Ascending aorta (tissue), 2 donors: ENCODE measurements at regions not wholly inside any gene's neighbourhood (a gene's known extent, or its start where the extent isn't known, plus 50 kb on each side); places are given as distances from the start of the nearest gene placed in this dataset.

Source experiments
- DNase-seq, 2 donors: peaks; one replicate each; pipeline ENCODE4 v3.0.0-alpha.2; 2019; ENCODE audit warnings: low spot score in 2 of 2
- H3K27ac ChIP-seq, 2 donors: fragments of 200-600 bp; sonication (generic); one replicate each; pipeline ENCODE4 v1.5.1; 2016 to 2017; ENCODE audit warnings: mild to moderate bottlenecking in 1 of 2
- H3K27me3 ChIP-seq: fragments of 200-600 bp; sonication (generic); one replicate; pipeline ENCODE4 v1.5.1; 2017
- H3K36me3 ChIP-seq, 2 donors: fragments of 200-600 bp; sonication (generic); one replicate each; pipeline ENCODE4 v1.5.1; 2016
- H3K4me1 ChIP-seq, 2 donors: fragments of 200-600 bp; sonication (generic); one replicate each; pipeline ENCODE4 v1.5.1; 2016 to 2017; ENCODE audit warnings: mild to moderate bottlenecking in 1 of 2
- H3K4me3 ChIP-seq, 2 donors: fragments of 200-600 bp; sonication (generic); one replicate each; pipeline ENCODE4 v1.5.1; 2016 to 2017; ENCODE audit warnings: mild to moderate bottlenecking in 1 of 2
- H3K9me3 ChIP-seq, 2 donors: fragments of 200-600 bp; sonication (generic); one replicate each; pipeline ENCODE4 v1.5.1; 2016
- intact Hi-C: fragments of 100-400 bp; cut with DNase I; formaldehyde crosslinking; loops from one replicate; pipeline ENCODE4 v1.15.1; 2023
- TF ChIP-seq, protein P1 (sequence below), 3 experiments: fragments of 200-600 bp in 2 of 3; fragments of 450-650 bp in 1 of 3; sonication (generic) in 2 of 3; IDR thresholded peaks; one replicate each; pipeline ENCODE4 v1.5.1; 2016 to 2019; ENCODE audit warnings: antibody characterized with exemption in 3 of 3, mild to moderate bottlenecking in 1 of 3, moderate library complexity in 1 of 3

GRCh38 chr21:23475281-23476219 is 2131.7 kb downstream of the MRPL39 start:
- Histone ChIP-seq H3K4me3 (no peak overlapping the region), H3K27me3 (no peaks in the 10 kb centered on the region), H3K4me1 (no peaks in the 10 kb centered on the region), H3K9me3 (no peaks in the 10 kb centered on the region), H3K27ac (no peak overlapping the region), H3K36me3 (no peaks in the 10 kb centered on the region)
- no peak for DNase-seq
- intact Hi-C loops = no loop called here
- TF ChIP-seq, protein P1, sequence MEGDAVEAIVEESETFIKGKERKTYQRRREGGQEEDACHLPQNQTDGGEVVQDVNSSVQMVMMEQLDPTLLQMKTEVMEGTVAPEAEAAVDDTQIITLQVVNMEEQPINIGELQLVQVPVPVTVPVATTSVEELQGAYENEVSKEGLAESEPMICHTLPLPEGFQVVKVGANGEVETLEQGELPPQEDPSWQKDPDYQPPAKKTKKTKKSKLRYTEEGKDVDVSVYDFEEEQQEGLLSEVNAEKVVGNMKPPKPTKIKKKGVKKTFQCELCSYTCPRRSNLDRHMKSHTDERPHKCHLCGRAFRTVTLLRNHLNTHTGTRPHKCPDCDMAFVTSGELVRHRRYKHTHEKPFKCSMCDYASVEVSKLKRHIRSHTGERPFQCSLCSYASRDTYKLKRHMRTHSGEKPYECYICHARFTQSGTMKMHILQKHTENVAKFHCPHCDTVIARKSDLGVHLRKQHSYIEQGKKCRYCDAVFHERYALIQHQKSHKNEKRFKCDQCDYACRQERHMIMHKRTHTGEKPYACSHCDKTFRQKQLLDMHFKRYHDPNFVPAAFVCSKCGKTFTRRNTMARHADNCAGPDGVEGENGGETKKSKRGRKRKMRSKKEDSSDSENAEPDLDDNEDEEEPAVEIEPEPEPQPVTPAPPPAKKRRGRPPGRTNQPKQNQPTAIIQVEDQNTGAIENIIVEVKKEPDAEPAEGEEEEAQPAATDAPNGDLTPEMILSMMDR (IDR thresholded peaks at IDR 0.05) = no peak

- Histone ChIP-seq H3K9me3 (no peaks in the 10 kb centered on the region), H3K27me3 (no peaks in the 10 kb centered on the region), H3K27ac (no peak overlapping the region), H3K36me3 (no peaks in the 10 kb centered on the region), H3K4me1 (no peaks in the 10 kb centered on the region), H3K4me3 (no peak overlapping the region)
- TF ChIP-seq, protein P1 (IDR thresholded peaks at IDR 0.05) = no peak
- intact Hi-C loops = no loop called here
- DNase-seq = no peak
These were observed 2135.4 kb downstream of the MRPL39 start for GRCh38 chr21:23471877-23472276.

DNA sequence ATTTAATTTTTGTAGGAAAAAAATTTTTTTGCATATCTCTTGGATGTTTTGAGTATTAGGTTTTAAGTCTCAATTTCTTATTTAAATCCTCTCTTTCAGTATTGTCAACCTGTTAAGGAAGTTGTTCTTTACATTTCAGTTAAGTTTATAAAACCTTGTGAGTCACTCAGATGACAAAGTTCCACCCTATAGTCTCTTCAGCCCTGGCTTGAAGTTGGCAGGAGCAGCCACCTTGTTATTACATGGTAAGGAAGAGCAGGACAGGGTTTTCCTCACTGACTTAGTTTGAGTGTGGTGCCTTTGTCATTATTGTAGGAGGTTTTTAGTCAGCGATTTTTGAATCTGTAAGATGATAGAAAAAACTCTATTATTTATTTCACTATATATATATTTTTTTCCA is 2143.9 kb downstream of the MRPL39 start:
- H3K4me1 ChIP-seq = no peaks in the 10 kb centered on the region
- TF ChIP-seq, protein P1 (IDR thresholded peaks at IDR 0.05) = no peak
- intact Hi-C loops = no loop called here
- no peaks in the 10 kb centered on the region for H3K27me3 ChIP-seq
- H3K36me3 ChIP-seq = no peaks in the 10 kb centered on the region
- no peak overlapping the region for H3K27ac ChIP-seq
- H3K9me3 ChIP-seq = no peaks in the 10 kb centered on the region
- DNase-seq = no peak
- no peak overlapping the region for H3K4me3 ChIP-seq

DNA sequence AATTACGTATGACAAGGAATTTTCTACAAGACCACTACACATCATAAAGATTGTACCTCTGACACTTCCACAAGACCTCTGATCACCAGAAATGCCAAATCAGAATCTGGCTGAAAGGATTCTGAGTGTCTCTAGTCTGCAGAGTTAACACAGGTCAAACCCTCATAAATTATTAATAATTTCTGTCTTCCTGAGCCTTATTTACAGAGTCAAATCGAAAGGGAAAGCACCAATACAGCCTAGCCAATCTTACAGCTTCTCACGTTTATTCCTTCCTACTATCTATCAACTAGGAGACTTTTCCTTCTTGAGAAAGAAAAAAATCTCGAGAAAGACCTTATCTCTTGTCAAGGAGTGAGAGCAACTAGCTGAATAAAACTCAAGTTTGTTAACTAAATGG is 2151.6 kb downstream of the MRPL39 start:
- TF ChIP-seq, protein P1 (IDR thresholded peaks at IDR 0.05) = no peak
- Histone ChIP-seq H3K36me3 (no peaks in the 10 kb centered on the region), H3K4me3 (no peak overlapping the region), H3K27me3 (no peaks in the 10 kb centered on the region), H3K9me3 (no peaks in the 10 kb centered on the region), H3K27ac (no peak overlapping the region), H3K4me1 (no peaks in the 10 kb centered on the region)
- no peak for DNase-seq
- intact Hi-C loops = no loop called here

DNA sequence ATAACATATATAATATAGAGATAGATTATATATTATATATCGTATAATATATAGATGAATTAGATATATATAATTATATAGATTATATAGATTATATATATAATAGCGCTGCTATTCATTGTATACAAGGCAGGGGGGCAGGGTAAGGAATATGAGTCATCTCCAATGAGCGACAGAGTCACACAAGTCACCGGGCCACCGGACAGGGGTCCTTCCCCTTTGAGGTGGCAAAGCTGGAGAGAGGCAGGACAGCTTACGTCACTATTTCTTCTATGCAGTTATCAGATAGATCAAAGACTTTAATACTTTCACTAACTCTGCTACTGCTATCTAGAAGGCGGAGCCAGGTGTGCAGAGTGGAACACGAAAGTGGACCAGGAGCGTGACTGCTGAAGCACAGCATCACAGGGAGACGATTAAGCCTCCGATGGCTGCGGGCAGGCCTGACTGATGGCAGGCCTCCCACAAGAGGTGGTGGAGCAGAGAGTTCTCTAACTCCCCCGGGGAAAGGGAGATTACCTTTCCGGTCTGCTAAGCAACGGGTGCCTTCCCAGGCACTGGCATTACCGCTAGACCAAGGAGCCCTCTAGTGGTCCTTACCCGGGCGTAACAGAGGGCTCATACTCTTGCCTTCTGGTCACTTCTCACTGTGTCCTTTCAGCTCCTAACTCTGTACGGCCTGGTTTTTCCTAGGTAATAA is 2154.7 kb downstream of the MRPL39 start:
- TF ChIP-seq, protein P1 (IDR thresholded peaks at IDR 0.05) = no peak
- no peaks in the 10 kb centered on the region for H3K9me3 ChIP-seq
- DNase-seq = no peak
- H3K36me3 ChIP-seq = no peaks in the 10 kb centered on the region
- no peaks in the 10 kb centered on the region for H3K4me1 ChIP-seq
- no peak overlapping the region for H3K4me3 ChIP-seq
- intact Hi-C loops = no loop called here
- H3K27ac ChIP-seq = no peak overlapping the region
- no peaks in the 10 kb centered on the region for H3K27me3 ChIP-seq
